Ascending aorta (tissue), 2 donors: ENCODE measurements at regions not wholly inside any gene's neighbourhood (a gene's known extent, or its start where the extent isn't known, plus 50 kb on each side); places are given as distances from the start of the nearest gene placed in this dataset.

Source experiments
- DNase-seq, 2 donors: peaks; one replicate each; pipeline ENCODE4 v3.0.0-alpha.2; 2019; ENCODE audit warnings: low spot score in 2 of 2
- H3K27ac ChIP-seq, 2 donors: fragments of 200-600 bp; sonication (generic); one replicate each; pipeline ENCODE4 v1.5.1; 2016 to 2017; ENCODE audit warnings: mild to moderate bottlenecking in 1 of 2
- H3K27me3 ChIP-seq: fragments of 200-600 bp; sonication (generic); one replicate; pipeline ENCODE4 v1.5.1; 2017
- H3K36me3 ChIP-seq, 2 donors: fragments of 200-600 bp; sonication (generic); one replicate each; pipeline ENCODE4 v1.5.1; 2016
- H3K4me1 ChIP-seq, 2 donors: fragments of 200-600 bp; sonication (generic); one replicate each; pipeline ENCODE4 v1.5.1; 2016 to 2017; ENCODE audit warnings: mild to moderate bottlenecking in 1 of 2
- H3K4me3 ChIP-seq, 2 donors: fragments of 200-600 bp; sonication (generic); one replicate each; pipeline ENCODE4 v1.5.1; 2016 to 2017; ENCODE audit warnings: mild to moderate bottlenecking in 1 of 2
- H3K9me3 ChIP-seq, 2 donors: fragments of 200-600 bp; sonication (generic); one replicate each; pipeline ENCODE4 v1.5.1; 2016
- intact Hi-C: fragments of 100-400 bp; cut with DNase I; formaldehyde crosslinking; loops from one replicate; pipeline ENCODE4 v1.15.1; 2023
- TF ChIP-seq, protein P1 (sequence below), 3 experiments: fragments of 200-600 bp in 2 of 3; fragments of 450-650 bp in 1 of 3; sonication (generic) in 2 of 3; IDR thresholded peaks; one replicate each; pipeline ENCODE4 v1.5.1; 2016 to 2019; ENCODE audit warnings: antibody characterized with exemption in 3 of 3, mild to moderate bottlenecking in 1 of 3, moderate library complexity in 1 of 3

DNA sequence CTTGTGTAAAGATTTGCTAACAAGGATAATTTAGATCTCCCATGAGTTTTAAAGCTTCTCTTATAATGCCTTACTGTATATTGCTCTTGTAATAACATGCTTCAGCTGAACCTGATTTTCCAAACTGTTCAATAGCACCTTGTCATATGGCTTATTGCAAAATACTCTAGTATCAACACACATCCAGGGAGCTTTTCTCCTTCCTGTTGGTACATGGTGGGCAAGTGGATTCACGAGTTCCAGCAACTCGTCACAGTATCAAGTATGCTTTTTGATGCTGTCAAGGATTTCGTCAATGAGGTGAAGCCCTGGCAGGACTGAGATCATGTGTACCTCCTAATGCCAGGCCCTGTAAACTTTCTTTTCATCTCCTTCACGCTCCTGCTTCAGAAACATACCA, 59.5 kb upstream of the ITPRID2 start:
- no peak overlapping the region for H3K27ac ChIP-seq
- no peaks in the 10 kb centered on the region for H3K9me3 ChIP-seq
- H3K27me3 ChIP-seq = no peaks in the 10 kb centered on the region
- intact Hi-C loops = no loop called here
- H3K4me3 ChIP-seq = no peak overlapping the region
- H3K4me1 ChIP-seq = no peaks in the 10 kb centered on the region
- TF ChIP-seq, protein P1, sequence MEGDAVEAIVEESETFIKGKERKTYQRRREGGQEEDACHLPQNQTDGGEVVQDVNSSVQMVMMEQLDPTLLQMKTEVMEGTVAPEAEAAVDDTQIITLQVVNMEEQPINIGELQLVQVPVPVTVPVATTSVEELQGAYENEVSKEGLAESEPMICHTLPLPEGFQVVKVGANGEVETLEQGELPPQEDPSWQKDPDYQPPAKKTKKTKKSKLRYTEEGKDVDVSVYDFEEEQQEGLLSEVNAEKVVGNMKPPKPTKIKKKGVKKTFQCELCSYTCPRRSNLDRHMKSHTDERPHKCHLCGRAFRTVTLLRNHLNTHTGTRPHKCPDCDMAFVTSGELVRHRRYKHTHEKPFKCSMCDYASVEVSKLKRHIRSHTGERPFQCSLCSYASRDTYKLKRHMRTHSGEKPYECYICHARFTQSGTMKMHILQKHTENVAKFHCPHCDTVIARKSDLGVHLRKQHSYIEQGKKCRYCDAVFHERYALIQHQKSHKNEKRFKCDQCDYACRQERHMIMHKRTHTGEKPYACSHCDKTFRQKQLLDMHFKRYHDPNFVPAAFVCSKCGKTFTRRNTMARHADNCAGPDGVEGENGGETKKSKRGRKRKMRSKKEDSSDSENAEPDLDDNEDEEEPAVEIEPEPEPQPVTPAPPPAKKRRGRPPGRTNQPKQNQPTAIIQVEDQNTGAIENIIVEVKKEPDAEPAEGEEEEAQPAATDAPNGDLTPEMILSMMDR (IDR thresholded peaks at IDR 0.05) = no peak
- H3K36me3 ChIP-seq = no peaks in the 10 kb centered on the region
- DNase-seq = no peak

DNA sequence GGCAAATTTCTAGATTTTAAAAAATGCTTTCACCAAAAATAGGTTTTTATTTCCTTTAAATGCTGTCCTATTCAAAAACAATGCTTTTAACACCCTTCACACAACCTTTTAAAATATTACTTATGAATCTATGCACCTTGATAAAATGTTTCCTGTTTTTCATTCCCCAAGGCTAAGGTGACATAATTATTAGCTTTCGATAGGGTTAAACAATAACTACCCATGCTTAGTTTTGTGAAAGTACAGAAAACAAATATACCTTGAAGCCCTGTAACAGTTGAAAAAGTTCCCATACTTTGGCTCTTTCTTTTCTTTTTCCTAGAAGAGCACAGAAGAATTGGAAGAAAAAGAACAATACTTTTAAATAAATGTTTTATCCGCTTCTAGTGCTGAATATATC, 54.9 kb upstream of the ITPRID2 start:
- Histone ChIP-seq H3K4me1 (no peaks in the 10 kb centered on the region), H3K36me3 (no peaks in the 10 kb centered on the region), H3K4me3 (no peak overlapping the region), H3K9me3 (no peaks in the 10 kb centered on the region), H3K27me3 (no peaks in the 10 kb centered on the region), H3K27ac (no peak overlapping the region)
- TF ChIP-seq, protein P1 (IDR thresholded peaks at IDR 0.05) = no peak
- no peak for DNase-seq
- intact Hi-C loops = no loop called here

DNA sequence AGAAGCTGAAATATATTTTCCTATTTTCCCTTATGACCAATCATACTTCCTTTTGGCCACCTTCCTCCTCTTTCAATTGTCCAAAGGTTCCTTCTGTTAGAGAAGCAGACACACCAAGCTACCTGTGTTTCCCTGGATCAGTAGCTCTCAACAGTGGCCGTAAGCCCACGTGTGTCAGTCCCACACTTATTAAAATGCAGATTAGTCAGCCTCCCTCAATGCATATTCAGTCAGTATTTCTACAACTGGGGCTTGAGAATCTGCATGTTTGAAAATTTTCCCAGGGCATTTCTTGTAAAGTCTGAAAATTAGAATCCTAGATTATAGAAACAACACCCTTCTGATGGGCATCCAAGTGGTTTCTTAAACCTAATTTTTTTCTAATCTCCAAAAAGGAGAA, 54.0 kb upstream of the ITPRID2 start:
- TF ChIP-seq, protein P1 (IDR thresholded peaks at IDR 0.05) = no peak
- H3K4me1 ChIP-seq = no peaks in the 10 kb centered on the region
- H3K9me3 ChIP-seq = no peaks in the 10 kb centered on the region
- no peaks in the 10 kb centered on the region for H3K36me3 ChIP-seq
- no peak for DNase-seq
- intact Hi-C loops = no loop called here
- H3K27ac ChIP-seq = no peak overlapping the region
- no peaks in the 10 kb centered on the region for H3K27me3 ChIP-seq
- no peak overlapping the region for H3K4me3 ChIP-seq

DNA sequence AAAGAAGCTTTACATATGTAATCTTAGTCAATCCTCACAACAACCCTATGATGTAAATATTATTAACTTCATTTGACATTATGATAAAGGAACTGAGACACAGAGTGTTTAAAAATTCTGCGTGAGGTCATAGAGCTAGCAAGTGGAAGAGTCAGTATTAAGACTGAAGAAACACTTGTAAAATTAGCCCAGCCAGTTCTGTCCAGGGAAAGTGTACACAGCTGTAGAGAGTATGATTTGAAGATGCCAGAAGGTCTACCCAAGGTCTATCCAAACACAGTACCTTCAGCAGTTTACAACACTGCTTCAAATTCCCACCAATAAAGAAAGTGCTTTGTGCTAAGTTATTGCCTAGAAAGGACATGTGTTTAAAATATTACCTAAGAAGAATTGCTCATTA, 51.7 kb upstream of the ITPRID2 start:
- no peaks in the 10 kb centered on the region for H3K36me3 ChIP-seq
- H3K27me3 ChIP-seq = no peaks in the 10 kb centered on the region
- H3K4me1 ChIP-seq = no peaks in the 10 kb centered on the region
- DNase-seq = no peak
- TF ChIP-seq, protein P1 (IDR thresholded peaks at IDR 0.05) = no peak
- no peak overlapping the region for H3K27ac ChIP-seq
- intact Hi-C loops = no loop called here
- no peak overlapping the region for H3K4me3 ChIP-seq
- no peaks in the 10 kb centered on the region for H3K9me3 ChIP-seq

DNA sequence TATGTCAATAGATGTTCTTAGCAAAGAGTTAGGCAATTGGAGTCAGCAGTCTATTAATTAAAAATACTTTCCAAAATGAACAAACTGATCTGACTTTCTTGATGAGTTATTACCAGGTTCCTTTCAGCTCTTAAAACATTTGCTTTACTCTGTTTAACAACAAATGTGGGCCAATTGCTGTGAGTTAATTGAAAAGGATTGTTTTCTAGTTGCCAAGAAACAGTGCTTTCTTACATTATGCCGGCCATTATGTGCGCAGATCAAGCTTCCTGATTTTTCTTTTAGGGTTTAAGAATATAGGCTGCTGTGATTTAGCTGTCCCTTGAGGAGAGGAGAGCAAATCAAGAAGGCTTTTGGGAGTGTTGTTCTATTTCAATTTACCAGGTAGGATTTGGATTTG, 50.5 kb upstream of the ITPRID2 start:
- no peak for DNase-seq
- no peaks in the 10 kb centered on the region for H3K4me1 ChIP-seq
- no peaks in the 10 kb centered on the region for H3K27me3 ChIP-seq
- intact Hi-C loops = no loop called here
- TF ChIP-seq, protein P1 (IDR thresholded peaks at IDR 0.05) = no peak
- H3K9me3 ChIP-seq = no peaks in the 10 kb centered on the region
- no peak overlapping the region for H3K4me3 ChIP-seq
- no peaks in the 10 kb centered on the region for H3K36me3 ChIP-seq
- H3K27ac ChIP-seq = no peak overlapping the region
